NCI-H69 (cell line): ENCODE measurements at regions not wholly inside any gene's neighbourhood (a gene's known extent, or its start where the extent isn't known, plus 50 kb on each side); places are given as distances from the start of the nearest gene placed in this dataset.

Source experiments
- DNase-seq: peaks from one replicate; lab custom pipeline; 2025; lab: John Stamatoyannopoulos, UW

DNA sequence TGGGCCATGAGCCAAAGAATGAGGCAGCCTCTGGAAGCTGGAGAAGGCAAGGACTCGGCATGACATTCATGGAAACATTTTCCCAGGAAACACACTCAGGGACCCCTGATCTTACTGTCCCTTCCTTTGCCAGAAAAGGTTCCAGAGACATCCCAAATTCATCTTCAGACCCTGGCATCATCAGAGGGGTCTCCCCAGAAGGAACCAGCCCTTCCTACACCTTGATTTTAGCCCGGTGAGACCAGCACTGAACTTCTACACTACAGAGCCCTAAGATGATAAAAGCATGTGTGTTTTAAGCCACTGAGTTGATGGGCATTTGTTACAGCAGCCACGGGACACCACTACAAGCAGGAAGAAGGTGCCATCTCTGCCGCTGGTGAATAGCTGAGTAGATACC is 262.3 kb downstream of the C16orf95 start:
- DNase-seq: no peak

DNA sequence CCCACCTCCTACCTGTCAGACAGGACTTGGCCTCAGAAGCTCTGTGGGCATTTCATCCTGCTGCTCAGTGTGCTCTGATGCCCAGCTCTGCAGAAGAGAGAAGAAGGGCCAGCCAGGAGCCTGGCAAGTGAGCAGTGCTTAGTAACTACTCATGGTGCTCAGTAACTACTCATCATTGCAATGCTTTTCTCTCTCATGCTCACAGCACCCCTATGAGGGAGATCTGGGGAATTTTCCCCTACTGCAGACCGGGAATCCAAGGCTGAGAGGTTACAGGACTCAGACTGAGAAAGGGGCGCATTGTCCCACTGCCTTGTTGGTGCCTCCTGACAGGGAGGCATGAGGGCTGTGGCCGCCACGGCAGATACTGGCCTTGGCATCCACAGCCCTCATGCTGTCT is 261.1 kb downstream of the C16orf95 start:
- no peak for DNase-seq

DNA sequence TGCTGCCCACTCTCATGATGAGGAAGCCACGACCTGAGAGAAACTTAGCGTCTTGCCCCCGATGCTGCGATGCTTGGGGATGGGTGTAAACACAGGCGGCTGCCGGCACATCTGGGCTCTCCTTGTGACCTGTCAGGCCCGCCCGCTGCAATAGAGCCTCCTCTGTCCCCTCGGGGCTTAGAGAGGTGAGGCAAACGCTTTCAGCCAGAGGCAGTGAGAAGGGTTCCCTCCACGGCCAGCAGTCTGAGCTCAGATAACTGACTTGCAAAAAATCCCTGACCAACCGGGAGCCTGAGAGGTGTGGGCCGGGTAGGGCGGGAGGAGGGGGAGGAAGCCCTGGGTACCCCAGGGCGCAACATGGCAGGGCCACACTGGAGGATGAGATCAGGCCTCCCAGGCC is 260.6 kb downstream of the C16orf95 start:
- DNase-seq: no peak

DNA sequence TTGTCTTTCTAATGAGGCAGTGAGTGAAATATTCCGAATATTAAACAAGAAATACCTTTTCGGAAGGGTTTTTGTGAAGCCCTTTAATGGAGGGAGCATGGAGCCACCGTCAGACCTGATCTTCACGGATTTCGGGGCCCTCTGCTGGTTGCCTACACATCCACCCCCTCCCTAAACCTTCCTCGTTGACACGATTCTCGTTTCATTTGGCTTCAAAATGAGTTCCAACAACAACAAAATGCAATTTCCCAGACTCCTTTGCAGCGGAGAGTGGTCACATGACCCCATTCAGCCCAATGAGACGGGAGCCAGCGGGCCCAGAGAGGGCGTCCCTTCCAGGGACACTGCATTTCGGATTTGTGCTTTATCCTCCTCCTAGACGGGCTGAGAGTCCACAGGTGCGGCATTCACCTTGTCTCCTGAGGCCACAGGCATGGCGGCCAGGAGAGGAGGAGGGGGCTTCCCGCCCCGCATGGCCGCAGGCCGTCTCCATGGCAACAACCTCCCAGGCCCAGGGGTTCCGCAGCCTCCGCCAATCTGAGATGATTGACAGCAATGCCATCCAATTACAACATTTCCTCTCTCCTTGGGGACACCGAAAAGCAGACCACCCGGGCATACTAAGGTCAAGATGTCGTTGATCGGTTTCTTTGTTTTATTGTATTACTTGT is 259.8 kb downstream of the C16orf95 start:
- DNase-seq: no peak

DNA sequence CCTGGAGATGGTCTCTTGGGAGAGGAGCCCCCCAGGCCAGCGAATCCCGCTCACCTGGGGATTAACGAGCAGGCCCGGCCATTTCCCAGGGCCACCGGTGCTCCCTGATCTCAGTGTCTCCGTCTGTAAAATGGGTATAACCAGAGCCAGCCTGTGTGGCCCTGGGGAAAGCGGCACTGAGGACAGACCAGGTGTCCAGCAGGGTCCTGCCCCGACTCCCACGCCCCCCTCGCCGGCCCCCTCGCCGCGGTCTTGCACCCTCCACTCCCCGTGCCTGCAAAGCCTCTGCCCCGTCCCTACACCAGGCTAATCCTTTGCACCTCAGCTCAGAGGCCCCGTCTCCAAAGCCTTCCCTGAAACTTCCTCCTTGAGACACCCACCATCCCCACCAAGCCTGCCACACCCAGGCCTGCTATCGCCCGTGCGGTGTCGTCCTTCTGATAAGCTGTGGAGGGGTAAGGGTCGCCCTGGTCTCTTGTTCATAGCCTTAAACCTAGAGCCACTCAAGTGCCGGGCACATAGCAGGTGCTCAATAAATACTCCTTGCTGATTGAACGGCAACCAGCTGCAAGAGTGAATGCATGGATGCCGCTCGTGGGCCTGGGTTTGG is 259.1 kb downstream of the C16orf95 start:
- no peak for DNase-seq

DNA sequence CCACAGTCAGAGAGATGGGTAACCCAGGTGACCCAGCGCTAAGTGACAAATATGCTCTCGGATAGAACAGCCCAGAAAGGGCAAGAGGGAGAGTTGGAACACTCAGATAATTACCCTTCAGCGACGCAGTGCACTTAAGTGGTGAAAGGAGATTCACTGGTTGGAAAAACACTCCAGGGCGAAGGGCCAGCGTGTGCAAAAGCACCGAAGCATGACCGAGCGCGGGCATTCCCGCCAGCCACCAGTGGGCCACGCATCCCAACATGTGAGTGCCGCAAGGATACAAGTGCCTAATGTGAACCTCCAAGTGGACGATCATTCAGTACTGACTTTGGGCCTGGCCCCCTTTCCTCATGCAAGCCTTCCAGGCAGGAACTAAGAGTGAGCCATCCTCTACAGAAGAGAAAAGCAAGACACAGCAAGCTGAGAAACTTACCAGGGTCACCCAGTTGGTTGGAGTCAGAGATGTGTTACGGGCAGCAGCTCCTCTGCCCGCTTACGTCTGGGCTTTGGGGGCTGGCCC is 258.4 kb downstream of the C16orf95 start:
- DNase-seq: no peak

DNA sequence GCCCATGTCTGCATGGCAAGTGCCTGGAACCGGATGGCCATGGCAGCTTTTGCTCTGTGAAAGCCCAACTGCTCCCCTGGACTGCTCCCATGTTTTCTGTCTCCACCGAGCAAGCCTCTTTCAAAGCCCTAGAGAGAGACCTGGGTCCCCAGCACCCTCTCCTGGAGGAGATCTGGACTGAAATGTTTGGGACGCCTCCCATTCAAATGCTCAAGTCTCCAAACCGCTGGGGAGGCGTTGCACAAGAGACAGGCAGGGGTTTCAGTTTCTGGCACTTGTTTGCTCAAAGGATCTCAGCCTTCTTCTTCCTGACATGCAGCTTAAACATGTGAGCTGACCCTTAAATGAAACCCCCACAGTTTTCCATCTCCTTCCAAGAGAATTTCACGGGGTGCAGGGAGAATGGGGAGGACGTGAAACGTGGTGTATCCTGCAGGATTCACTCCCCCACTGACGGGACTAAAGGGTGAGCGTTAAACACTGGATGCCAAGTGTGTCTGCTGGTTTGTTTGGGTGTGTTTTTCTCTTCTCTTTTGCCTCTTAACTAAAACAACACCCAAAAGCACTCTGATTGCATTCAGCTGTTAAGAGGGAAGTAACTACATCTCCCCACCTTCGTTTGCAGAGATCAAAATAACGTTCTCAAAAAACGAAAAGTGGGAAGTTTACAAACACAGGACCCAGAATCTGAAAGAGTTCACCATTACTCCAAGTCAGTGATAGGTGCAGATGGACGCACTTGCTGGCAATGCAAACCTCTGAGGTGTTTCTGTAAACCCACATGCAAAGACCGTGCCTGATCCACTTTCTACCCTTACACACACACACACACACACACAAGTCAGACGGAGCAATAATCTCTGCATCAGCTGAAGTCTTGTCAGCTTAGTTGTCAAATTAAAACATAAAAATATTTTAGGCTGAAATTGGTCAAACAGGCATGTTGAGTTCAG is 256.9 kb downstream of the C16orf95 start:
- no peak for DNase-seq

DNA sequence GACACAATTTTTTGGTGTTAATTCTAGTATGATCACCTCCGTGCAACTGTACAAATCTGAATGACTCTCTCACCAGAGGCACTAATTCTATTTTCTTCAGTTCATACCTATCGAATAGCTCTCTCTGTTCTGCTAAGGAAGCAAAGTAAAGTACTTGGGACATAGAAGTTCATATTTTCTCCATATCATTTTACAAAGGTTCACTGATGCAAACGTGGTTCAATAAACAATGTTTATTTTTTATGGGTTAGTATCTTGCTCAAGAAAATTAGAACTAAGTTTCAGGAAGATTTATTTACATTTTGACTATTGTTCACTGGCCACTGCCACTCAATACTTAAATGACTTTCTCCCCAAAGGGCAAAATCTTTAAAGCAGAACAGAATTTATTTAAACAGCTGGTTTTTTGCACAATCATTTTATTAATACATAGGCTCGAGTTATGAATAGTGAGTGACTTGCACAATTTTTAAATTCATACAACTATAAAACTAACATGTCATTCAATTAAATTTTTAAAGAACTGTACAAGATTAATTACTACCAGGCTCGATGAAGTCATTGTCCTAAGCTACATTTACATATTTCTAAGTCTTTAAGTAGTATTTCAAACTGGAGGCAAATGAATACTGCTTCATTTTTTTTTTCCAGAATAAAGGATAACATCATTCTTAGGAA is 255.8 kb downstream of the C16orf95 start:
- DNase-seq: no peak

DNA sequence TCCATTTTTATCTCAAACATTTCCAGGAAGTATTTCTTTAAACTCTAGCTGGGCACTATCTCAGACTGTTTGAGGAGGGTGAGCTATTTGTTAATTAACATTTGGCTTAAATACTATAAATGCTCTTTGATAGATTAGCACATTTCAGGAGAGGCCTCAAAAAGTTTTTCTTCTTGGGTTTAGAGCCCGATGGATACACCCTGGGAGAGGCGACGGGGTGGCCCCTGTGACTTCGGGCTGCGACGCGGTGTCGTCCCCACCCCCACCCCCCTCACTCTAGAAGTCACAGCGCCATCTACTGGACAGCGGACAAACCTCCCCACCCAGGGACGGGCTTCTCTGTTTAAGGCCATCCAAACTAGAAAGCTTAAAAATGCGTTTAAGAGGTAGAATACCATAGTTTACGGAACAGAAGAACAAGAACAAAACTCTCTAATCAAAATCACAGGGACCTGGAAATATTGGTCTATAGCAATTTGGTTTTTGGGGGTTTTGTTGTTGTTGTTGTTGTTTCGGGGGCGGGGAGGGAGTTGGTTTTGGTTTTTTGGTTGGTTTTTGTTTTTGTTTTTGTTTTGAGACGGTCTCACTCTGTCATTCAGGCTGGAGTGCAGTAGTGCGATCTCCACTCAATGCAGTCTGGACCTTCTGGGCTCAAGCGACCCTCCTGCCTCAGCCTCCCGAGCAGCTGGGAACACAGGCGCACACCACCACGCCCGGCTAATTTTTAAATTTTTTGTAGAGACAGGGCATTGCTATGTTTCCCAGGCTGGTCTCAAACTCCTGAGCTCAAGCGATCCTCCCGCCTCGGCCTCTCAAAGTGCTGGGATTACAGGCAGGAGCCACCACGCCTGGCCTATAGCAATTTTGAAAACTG is 254.4 kb downstream of the C16orf95 start:
- peak; percentile 43 for DNase-seq

DNA sequence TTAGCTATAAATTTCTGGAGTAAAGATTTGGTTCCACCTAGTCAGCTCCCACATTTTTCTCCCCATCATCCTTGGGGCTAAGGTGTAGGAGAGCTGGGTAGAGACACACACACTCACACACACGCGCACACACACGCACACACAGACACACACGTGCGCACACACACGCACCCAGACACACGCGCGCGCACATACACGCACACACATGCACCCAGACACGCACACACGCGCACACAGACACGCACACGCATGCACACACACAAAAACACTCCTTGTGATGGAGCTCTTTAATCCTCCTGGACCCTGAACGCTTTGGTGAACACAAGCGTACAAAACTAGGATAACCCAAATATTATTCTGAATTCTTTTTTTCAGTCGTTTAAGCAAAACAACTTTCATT is 253.6 kb downstream of the C16orf95 start:
- no peak for DNase-seq

DNA sequence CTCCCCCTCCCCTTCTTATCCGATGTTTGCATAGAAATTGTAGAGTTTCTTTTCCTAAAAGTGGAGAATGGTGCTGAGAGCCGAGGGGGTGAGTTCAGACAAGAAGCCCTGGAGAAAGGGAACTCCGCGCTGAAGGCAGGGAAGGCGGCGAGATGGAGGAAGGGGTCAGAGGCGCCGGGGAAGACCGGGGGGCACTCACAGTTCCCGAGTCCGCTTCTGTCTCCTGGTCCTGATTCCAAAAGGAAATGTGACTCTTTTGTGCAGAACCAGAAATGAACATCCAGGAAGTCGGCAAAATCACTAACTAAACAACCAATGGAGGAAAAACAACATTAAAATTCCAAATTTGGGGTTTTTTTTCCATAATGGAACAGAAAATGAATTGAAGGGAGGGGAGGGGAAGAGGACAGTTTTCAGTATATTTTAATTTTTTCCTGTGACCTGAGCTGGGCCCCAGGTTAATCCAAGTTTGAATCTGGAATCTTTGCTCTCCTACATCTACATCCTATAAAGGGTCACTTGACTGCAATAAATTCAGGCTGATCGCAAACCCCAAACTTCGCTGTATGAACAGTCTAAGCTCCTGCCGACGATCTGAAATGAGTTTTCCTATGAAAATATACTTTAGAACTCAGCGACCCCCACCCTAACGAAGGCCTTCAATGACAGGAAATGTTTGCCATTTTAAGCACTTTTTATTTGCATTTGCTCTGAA is 252.3 kb downstream of the C16orf95 start:
- DNase-seq: no peak

DNA sequence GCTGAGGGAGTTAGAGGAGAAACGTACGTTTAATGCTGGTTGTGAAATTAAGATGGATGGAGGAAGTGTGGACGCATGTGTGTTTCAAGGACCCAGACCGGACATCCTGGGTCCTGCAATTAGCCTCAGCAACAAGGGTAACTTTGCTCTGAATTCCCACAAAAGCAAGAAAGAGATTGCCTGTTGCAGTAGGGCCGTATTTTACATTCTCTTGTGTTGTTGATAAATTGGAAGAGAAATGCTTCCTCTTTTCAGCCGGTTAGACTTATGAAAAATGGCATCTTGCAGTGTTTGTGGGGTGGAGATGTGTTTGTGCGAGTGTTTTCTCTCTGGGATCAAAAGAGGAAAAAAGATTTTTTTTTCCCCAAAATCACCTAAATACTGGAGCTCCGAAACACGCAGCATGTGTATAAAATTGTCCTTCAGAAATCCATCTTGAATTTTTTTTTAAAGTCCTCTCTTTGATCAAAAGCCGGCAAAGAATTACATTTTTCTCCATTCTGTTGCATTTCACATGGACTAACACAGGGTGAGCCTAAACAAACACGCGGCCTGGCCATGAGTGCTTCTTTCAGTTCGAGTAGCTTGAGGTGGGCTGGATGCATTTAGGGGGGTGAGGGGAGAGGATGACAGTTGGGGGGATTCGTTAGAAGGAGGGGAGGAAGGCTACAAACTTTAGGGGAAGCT is 251.6 kb downstream of the C16orf95 start:
- DNase-seq: no peak

DNA sequence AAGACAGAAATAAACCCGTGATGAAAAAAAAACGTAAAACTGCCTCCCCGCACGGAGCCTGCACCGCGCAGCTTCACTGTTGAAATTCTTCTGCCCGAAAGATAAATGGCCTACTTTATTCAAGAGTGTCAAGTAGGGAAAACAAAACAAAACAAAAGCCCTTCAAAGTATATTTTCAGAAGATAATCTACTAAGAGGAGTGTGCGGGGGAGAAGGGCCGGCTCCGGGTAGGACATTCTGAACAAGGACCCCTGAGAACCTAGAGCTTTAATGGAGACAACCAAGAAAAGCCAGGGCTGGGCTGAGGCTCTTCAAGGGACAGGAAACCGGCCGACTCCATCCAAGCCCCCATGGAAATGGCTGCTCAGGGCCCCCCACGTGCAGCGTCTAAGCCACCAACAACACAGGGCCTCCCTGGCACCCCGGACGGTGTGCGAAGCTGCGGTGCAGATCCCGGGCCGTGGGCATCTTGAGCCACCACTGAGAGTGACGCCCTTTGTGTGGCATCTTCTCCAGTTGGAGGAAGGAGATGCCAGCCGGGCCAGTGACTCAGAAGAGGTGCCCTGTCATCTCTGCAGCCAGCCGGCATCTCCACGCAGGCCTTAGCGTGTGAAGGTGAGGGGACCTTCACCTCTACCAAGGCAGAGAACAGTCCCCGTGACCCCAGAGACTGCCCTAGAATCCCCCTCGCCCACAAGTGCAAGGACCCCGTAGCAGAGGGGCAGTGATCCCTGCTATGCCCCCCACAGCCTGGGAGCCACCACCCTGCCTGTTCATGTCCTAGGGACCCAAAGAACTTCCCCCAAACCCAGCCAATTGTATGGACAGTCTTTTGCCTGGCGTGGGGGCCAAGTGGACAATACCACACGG is 250.8 kb downstream of the C16orf95 start:
- DNase-seq: no peak

DNA sequence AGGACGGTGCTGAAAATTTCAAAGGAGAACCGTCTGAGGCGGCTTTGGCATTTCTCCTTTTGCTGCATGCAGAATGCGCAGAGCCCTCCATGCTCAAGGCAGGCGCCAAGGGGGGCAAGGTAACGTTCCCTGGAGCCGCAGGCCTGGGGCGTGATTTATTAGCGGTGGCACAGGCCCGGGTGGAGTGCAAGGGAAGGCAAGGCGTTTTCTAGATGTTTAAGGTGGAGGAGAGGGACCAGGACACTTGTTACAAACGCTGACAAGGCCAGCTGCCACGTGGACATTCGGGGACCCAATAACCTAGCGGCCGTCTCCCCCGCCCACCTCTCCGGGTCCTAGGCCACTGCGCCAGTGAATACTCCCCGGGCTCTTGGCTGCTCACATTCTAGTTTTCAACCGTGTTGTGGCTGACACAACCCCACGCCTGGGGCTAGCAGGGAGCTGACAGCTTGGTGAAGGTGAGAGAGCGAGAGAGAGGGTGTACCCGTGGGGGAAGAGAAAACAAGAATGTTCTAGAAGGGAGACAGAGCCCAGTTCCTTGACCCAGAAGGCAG is 250.1 kb downstream of the C16orf95 start:
- DNase-seq: no peak

DNA sequence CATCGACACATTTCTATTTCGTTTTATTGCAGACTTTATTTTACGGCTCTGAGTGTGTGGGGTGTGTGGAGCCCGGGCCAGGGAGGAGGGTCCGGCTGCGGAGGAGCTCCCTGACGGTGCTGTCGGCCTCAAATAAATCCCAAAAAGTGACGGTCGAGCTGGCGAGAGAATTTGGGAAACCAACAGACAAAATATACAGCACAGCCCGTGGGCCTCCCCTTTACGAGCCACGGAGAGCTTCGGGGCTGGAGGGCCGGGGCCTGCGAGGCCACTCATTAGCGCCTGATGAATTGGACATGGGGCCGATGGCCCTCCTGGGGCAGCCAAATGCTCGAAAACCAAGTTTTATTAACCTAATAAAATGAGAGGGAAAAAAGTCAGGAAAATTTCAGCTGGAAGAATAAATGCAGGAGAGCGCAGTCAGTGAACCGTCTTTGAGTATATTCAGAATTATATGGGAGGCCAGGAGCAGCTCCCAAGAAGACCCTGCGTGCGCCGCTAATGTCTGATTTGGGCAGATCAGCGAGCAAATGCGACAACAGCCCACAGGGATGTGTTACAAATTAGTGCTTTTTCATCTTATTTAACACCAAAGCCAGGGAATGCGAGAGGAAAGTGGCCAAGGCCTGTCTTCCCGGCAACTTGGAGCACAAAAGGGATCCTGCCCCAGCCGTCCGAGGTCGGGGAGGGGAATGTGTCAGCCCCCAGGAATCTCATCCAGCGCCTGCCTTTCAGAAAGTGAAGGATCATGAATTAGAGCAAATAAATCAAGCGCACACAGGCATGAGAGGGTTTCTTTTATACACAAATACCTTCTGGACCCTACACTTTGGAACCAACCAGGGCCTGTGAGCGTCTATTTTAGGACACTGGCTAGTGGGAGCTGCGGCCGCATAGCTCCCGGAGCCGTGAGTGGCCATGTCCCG is 249.1 kb downstream of the C16orf95 start:
- DNase-seq: no peak

DNA sequence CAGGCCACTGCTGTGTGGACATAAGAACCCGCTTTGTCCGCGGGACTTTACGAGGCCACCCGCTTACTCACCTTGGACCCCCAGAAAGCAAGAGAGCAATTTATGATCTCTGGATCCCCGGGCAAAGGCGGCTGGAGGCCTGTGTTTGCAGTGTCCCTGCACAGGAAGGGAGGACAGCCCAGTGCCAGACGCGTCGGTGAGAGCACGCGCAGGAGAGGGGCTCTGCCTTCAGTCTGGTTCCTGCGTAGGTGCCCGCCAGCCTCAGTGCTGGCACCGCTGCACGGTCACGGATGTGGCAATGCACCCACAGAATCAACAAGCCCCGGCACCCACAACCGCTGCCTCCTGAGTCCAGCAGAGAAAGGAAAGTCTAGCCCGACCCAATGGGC is 248.4 kb downstream of the C16orf95 start:
- no peak for DNase-seq

DNA sequence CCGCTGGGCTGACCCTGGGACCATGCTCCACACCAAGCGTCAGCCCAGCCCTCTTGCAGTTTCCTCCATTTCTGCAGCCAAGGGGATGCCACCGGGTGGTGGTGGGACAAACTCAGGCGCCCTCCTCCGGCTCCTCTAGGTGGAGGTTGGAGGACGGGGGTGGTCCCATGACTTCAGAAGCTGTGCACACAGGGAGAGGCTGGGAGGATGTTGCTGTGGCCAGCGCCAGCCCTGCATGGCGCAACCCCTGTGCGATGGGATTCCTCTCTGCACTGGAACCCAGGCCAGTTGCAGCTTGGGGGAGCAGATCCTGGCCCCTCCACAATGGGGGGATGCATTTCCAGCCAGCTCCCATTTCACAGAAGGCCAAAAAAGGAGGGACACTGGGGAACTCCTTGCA is 246.5 kb downstream of the C16orf95 start:
- DNase-seq: no peak

DNA sequence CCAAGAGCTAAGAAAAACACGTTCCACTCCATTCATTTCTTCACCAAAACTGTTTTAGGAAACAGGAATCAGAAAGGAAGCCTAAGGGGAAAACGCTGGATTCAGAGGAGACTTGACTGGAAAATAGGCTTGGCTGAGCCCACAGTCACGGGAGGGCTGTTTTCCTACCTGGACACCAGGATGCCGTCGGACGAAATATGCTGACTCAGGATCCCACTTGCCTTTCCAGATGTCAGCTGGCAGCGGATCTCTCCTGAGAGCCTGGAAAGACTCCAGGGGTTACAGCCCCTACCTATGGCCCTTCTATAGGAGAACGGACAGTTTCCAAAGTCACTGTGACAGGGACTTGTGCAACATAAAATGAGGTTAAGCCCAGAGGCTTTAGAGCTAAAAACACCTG is 245.1 kb downstream of the C16orf95 start:
- no peak for DNase-seq
